ENCODE measurements at regions not wholly inside any gene's neighbourhood (a gene's known extent, or its start where the extent isn't known, plus 50 kb on each side); places are given as distances from the start of the nearest gene placed in this dataset.

DNA sequence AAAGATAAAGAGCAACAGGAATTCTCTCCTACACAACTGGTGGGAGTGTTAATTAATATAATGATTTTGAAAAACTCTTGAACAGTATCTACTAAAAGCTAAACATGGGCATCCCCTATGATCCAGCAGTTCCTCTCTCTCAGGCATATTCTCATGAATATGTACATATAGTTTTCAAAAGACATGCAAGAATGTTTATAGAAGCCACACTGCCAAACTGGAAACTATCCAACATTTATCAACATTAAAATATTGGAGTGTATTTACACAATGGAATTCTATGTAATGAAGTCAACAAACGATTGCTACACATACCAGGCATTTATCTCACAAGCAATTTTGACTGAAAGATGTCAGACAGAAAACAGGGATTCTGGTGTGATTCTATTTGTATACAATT, 404.5 kb upstream of the ANKRD30A start:
- DNase-seq (ENCODE audit: low read depth): no peak
- no peak overlapping the region for H3K4me3 ChIP-seq (ENCODE audit: control insufficient read depth, low read depth, low read length)
- no peak for TF ChIP-seq CTCF (IDR thresholded peaks at IDR 0.05; ENCODE audit: control insufficient read depth, insufficient read depth, low read depth, low read length, missing control alignments)

DNA sequence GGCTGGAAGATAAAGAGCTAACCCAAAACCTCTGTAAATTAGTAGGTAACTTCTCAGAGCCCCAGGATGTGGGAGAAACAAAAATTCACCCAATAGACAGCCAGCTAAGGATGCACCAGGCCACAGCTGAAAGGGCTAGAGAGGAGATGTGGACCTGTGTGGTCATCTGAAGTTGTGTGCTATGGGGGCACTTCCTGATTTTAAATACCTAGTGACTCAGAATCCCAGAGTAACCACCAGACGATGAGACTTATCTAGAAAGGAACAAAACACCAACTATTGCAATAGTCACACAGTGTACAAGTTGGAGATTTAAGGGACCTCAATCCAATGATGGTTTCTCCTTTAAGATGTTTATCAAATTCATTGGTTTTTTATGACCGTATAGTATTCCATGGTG, 408.3 kb upstream of the ANKRD30A start:
- H3K4me3 ChIP-seq (ENCODE audit: control insufficient read depth, low read depth, low read length): no peak overlapping the region
- TF ChIP-seq CTCF (IDR thresholded peaks at IDR 0.05; ENCODE audit: control insufficient read depth, insufficient read depth, low read depth, low read length, missing control alignments): no peak
- no peak for DNase-seq (ENCODE audit: low read depth)

DNA sequence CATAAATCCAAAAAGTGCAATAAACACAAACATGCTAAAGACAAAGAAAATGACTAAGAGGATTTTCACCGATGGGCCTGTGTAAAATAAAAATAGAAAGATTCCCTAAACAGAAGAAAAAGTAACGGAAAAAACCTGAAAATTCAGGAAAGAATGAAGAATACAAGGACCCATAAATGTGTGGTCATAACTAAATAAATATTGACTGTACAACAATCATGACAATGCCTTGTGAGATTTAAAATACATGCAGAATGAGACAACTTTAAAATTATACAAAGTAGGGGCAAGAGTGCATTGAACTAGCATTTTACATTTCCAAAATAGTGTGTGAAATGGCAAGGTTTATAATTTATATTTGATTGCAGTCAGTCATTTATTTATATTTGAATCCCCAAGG, 409.1 kb upstream of the ANKRD30A start:
- TF ChIP-seq CTCF (IDR thresholded peaks at IDR 0.05; ENCODE audit: control insufficient read depth, insufficient read depth, low read depth, low read length, missing control alignments): no peak
- H3K4me3 ChIP-seq (ENCODE audit: control insufficient read depth, low read depth, low read length): no peak overlapping the region
- DNase-seq (ENCODE audit: low read depth): no peak

DNA sequence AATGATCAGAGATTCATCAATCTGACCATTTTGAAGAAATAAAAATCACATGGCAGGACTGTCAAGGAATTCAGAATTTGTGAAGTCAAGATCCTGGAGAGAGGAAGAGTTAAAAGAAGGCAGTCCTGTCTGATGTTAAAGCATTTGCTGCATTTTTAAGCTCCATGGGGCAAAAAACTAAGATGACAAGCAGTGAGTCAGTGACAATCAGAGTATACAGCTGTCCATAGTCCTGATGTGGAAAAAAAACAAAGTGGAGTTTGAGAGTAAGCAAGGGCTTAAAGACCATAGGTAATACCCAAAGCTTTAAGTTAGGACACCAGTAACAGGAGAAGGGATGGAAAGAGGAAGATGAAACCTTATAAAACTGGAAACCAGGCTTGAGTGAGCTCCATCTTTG, 412.7 kb upstream of the ANKRD30A start:
- no peak for TF ChIP-seq CTCF (IDR thresholded peaks at IDR 0.05; ENCODE audit: control insufficient read depth, insufficient read depth, low read depth, low read length, missing control alignments)
- H3K4me3 ChIP-seq (ENCODE audit: control insufficient read depth, low read depth, low read length): no peak overlapping the region
- DNase-seq (ENCODE audit: low read depth): no peak

DNA sequence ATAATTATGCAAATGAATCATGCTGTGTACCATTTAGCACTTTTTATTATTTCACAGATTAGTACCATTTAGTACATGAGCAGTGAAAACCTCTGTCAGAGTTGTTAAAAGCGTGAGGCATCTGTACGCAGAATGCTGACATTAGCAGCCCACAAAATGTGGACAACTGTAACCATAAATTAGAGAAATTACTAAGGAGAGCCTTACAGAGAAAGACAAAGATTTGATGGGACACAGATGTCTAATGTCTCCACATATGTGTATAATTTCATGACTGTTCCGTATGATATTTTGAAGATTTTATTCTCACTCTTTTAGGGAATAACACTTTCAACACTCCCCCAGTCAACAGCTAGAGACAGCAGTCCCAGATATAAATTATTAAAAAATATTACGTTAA, 414.0 kb upstream of the ANKRD30A start:
- no peak for DNase-seq (ENCODE audit: low read depth)
- no peak overlapping the region for H3K4me3 ChIP-seq (ENCODE audit: control insufficient read depth, low read depth, low read length)
- TF ChIP-seq CTCF (IDR thresholded peaks at IDR 0.05; ENCODE audit: control insufficient read depth, insufficient read depth, low read depth, low read length, missing control alignments): no peak

DNA sequence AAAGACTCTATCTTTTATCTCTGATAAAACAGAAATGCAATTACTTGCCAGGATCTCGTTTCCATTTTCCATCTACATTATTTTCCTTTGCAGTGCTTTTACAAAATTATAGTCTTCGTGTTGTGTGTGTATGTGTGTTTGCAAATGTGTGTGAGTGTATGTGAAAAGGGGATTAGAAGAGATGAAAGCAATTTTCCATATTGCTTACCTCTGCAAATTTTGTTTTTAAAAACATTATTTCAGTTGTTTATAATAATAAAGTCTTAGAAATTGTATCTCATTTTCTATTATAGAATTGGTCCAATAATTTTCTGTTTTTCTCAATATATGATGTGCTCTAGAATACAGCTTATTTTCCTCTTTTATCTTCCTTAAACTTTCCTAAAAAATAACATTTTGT, 421.3 kb upstream of the ANKRD30A start:
- DNase-seq (ENCODE audit: low read depth): no peak
- no peak overlapping the region for H3K4me3 ChIP-seq (ENCODE audit: control insufficient read depth, low read depth, low read length)
- no peak for TF ChIP-seq CTCF (IDR thresholded peaks at IDR 0.05; ENCODE audit: control insufficient read depth, insufficient read depth, low read depth, low read length, missing control alignments)

DNA sequence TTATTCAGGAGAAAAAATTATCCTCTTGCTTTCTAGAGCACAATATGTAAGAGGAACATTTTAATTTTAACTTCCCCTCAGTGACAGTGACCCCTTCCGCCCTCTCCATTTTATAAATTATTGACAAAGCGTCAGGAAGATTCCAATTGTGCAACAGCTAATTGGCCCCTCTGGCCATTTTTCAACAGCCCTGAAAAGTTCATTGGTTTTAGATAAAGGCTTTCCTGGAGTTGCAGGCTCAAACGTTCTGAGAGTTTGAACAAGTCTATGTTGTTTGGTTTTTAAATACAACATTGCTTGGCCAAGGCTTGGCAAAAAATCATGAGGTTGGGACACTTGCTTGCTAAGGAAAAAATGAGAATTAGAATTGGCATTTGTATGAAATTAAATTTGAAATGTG, 422.2 kb upstream of the ANKRD30A start:
- H3K4me3 ChIP-seq (ENCODE audit: control insufficient read depth, low read depth, low read length): no peak overlapping the region
- no peak for TF ChIP-seq CTCF (IDR thresholded peaks at IDR 0.05; ENCODE audit: control insufficient read depth, insufficient read depth, low read depth, low read length, missing control alignments)
- no peak for DNase-seq (ENCODE audit: low read depth)
